Pulmonary artery endothelial cell (primary cell): ENCODE measurements at regions not wholly inside any gene's neighbourhood (a gene's known extent, or its start where the extent isn't known, plus 50 kb on each side); places are given as distances from the start of the nearest gene placed in this dataset.

ENCODE experiments used
- DNase-seq: peaks from one replicate; pipeline ENCODE4 v3.0.0-alpha.2; 2011; ENCODE audit warnings: low read depth, low spot score

- DNase-seq = no peak
These were observed 238.5 kb downstream of the TBX18 start for GRCh38 chr6:84525907-84526306.

GRCh38 chr6:84524636-84525035, 239.8 kb downstream of the TBX18 start:
- no peak for DNase-seq

GRCh38 chr6:84522135-84522549, 242.3 kb downstream of the TBX18 start:
- peak; percentile 22 for DNase-seq

- no peak for DNase-seq
These were observed 242.9 kb downstream of the TBX18 start for GRCh38 chr6:84521511-84521910.

- no peak for DNase-seq
These were observed 246.5 kb downstream of the TBX18 start for GRCh38 chr6:84517741-84518530.

- DNase-seq = no peak
These were observed 248.2 kb downstream of the TBX18 start for GRCh38 chr6:84516154-84516553.

- no peak for DNase-seq
These were observed 249.3 kb downstream of the TBX18 start for GRCh38 chr6:84515067-84515466.

GRCh38 chr6:84514089-84514971, 250.1 kb downstream of the TBX18 start:
- no peak for DNase-seq

- no peak for DNase-seq
These were observed 252.0 kb downstream of the TBX18 start for GRCh38 chr6:84512391-84512790.

GRCh38 chr6:84511929-84512328, 252.5 kb downstream of the TBX18 start:
- no peak for DNase-seq

- no peak for DNase-seq
These were observed 255.4 kb downstream of the TBX18 start for GRCh38 chr6:84508981-84509380.

GRCh38 chr6:84508334-84508733, 256.1 kb downstream of the TBX18 start:
- no peak for DNase-seq

- no peak for DNase-seq
These were observed 260.4 kb downstream of the TBX18 start for GRCh38 chr6:84504025-84504424.

- no peak for DNase-seq
These were observed 263.1 kb downstream of the TBX18 start for GRCh38 chr6:84501315-84501714.

- no peak for DNase-seq
These were observed 263.7 kb downstream of the TBX18 start for GRCh38 chr6:84500726-84501125.

- DNase-seq = no peak
These were observed 265.5 kb downstream of the TBX18 start for GRCh38 chr6:84498905-84499304.

- peak; percentile 36 for DNase-seq
These were observed 265.1 kb upstream of the CEP162 start for GRCh38 chr6:84492241-84493165.

- no peak for DNase-seq
These were observed 262.2 kb upstream of the CEP162 start for GRCh38 chr6:84489598-84489997.

- DNase-seq = no peak
These were observed 259.1 kb upstream of the CEP162 start for GRCh38 chr6:84486526-84486925.

- DNase-seq = no peak
These were observed 241.7 kb upstream of the CEP162 start for GRCh38 chr6:84469144-84469543.

GRCh38 chr6:84467296-84467695, 239.9 kb upstream of the CEP162 start:
- no peak for DNase-seq
